DND-41 (cell line): ENCODE measurements at regions not wholly inside any gene's neighbourhood (a gene's known extent, or its start where the extent isn't known, plus 50 kb on each side); places are given as distances from the start of the nearest gene placed in this dataset.

Source experiments
- EZH2 ChIP-seq: IDR thresholded peaks from 3 replicates; pipeline ENCODE4 v1.6.1; 2012; ENCODE audit warnings: borderline replicate concordance, low read depth, mild to moderate bottlenecking, moderate library complexity, low read length, inconsistent platforms; ENCODE audit not compliant: severe bottlenecking
- TF ChIP-seq, protein P1 (sequence below): IDR thresholded peaks from 2 replicates; pipeline ENCODE4 v1.5.1; 2012; ENCODE audit warnings: borderline replicate concordance, low read length, moderate library complexity, mild to moderate bottlenecking; ENCODE audit not compliant: poor library complexity, severe bottlenecking; ENCODE audit errors: extremely low read depth

DNA sequence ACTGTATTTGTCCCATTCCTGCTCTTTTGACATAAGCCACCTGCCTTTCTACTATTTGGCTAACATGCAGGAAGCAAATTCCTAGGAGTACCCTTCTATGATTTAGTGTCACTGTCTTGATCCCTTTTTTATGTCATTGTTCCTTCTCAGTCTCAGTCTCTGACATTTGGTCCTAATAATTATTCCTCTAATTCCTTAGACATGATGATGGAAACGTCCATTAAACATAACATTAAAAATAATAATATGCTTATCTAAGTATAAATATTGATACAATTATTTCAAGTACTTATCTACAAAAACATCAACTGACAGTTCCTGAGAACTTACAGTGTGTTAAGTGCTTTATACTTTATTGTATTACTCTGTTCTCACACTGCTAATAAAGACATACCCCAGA is 857.0 kb upstream of the LCORL start:
- TF ChIP-seq, protein P1, sequence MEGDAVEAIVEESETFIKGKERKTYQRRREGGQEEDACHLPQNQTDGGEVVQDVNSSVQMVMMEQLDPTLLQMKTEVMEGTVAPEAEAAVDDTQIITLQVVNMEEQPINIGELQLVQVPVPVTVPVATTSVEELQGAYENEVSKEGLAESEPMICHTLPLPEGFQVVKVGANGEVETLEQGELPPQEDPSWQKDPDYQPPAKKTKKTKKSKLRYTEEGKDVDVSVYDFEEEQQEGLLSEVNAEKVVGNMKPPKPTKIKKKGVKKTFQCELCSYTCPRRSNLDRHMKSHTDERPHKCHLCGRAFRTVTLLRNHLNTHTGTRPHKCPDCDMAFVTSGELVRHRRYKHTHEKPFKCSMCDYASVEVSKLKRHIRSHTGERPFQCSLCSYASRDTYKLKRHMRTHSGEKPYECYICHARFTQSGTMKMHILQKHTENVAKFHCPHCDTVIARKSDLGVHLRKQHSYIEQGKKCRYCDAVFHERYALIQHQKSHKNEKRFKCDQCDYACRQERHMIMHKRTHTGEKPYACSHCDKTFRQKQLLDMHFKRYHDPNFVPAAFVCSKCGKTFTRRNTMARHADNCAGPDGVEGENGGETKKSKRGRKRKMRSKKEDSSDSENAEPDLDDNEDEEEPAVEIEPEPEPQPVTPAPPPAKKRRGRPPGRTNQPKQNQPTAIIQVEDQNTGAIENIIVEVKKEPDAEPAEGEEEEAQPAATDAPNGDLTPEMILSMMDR, result no peak
- no peak for TF ChIP-seq EZH2
